Loucy (cell line): ENCODE measurements at regions not wholly inside any gene's neighbourhood (a gene's known extent, or its start where the extent isn't known, plus 50 kb on each side); places are given as distances from the start of the nearest gene placed in this dataset.

Source experiments
- H2AFZ ChIP-seq: fragments of 200-600 bp; sonication (generic); 2 replicates; pipeline ENCODE4 v1.6.0; 2016; ENCODE audit warnings: antibody characterized with exemption, mild to moderate bottlenecking, low read length, moderate library complexity
- H3F3A ChIP-seq: fragments of 200-600 bp; 2 replicates; pipeline ENCODE4 v1.6.0; 2016; ENCODE audit warnings: antibody characterized with exemption, low read depth, mild to moderate bottlenecking
- H3K27me3 ChIP-seq: fragments of 200-600 bp; sonication (generic); 2 replicates; pipeline ENCODE4 v1.6.1; 2014; ENCODE audit warnings: low read length, mild to moderate bottlenecking; ENCODE audit not compliant: insufficient read depth, poor library complexity, severe bottlenecking
- H3K36me3 ChIP-seq: fragments of 200-600 bp; sonication (generic); 2 replicates; pipeline ENCODE4 v1.6.1; 2016; ENCODE audit warnings: low read length; ENCODE audit not compliant: insufficient read depth
- H3K4me1 ChIP-seq: fragments of 200-600 bp; sonication (generic); 2 replicates; pipeline ENCODE4 v1.5.1; 2014; ENCODE audit warnings: low read length, mild to moderate bottlenecking; ENCODE audit not compliant: insufficient read depth, poor library complexity, severe bottlenecking
- H3K4me2 ChIP-seq: fragments of 200-600 bp; sonication (generic); 2 replicates; pipeline ENCODE4 v1.6.0; 2014; ENCODE audit warnings: antibody characterized with exemption, low read length, low read depth, mild to moderate bottlenecking; ENCODE audit not compliant: poor library complexity, severe bottlenecking
- H3K4me3 ChIP-seq: fragments of 200-600 bp; sonication (generic); 2 replicates; pipeline ENCODE4 v1.5.1; 2014; ENCODE audit warnings: low read length, mild to moderate bottlenecking, mixed read lengths; ENCODE audit not compliant: poor library complexity, severe bottlenecking
- H3K79me2 ChIP-seq: fragments of 200-600 bp; sonication (generic); 2 replicates; pipeline ENCODE4 v1.6.1; 2014; ENCODE audit warnings: low read length; ENCODE audit not compliant: insufficient read depth
- H3K9ac ChIP-seq: fragments of 200-600 bp; sonication (generic); 2 replicates; pipeline ENCODE4 v1.6.0; 2014; ENCODE audit warnings: mild to moderate bottlenecking, low read depth, low read length, moderate library complexity; ENCODE audit not compliant: poor library complexity, severe bottlenecking
- H3K9me2 ChIP-seq: fragments of 200-600 bp; sonication (generic); replicated peaks from 2 replicates; pipeline ENCODE4 v1.6.1; 2016; ENCODE audit warnings: low read depth, low read length, mixed read lengths
- H3K9me3 ChIP-seq: fragments of 200-600 bp; sonication (generic); 2 replicates; pipeline ENCODE4 v1.6.1; 2014; ENCODE audit warnings: mild to moderate bottlenecking, antibody characterized with exemption, low read length, low read depth; ENCODE audit not compliant: insufficient read depth
- H4K20me1 ChIP-seq: fragments of 200-600 bp; sonication (generic); 2 replicates; pipeline ENCODE4 v1.6.0; 2014; ENCODE audit warnings: antibody characterized with exemption, low read length, mild to moderate bottlenecking; ENCODE audit not compliant: insufficient read depth, poor library complexity, severe bottlenecking
- CTCF ChIP-seq: fragments of 200-600 bp; sonication (generic); conservative IDR thresholded peaks from 2 replicates; pipeline ENCODE4 v1.5.1; 2014; ENCODE audit warnings: mild to moderate bottlenecking, antibody characterized with exemption, low read length
- EZH2phosphoT487 ChIP-seq: fragments of 200-600 bp; IDR thresholded peaks from 2 replicates; pipeline ENCODE4 v1.6.1; 2018; ENCODE audit warnings: antibody characterized with exemption, mild to moderate bottlenecking, moderate library complexity, borderline replicate concordance

GRCh38 chr2:11889854-11890253 is 143.4 kb downstream of the LPIN1 start:
- H3K9me3 ChIP-seq, result peaks cover 19% of the 10 kb centered on the region
- H3K4me1 ChIP-seq, result no peaks in the 10 kb centered on the region

GRCh38 chr2:11891028-11891427 is 144.6 kb downstream of the LPIN1 start:
- H3K4me3 ChIP-seq, result no peak overlapping the region
- H3F3A ChIP-seq, result 0 out of 2 replicates have a peak, but pooled peaks cover 3% of the 10 kb centered on the region
- H3K36me3 ChIP-seq, result no peaks in the 10 kb centered on the region
- no peaks in the 10 kb centered on the region for H3K9me2 ChIP-seq
- no peaks in the 10 kb centered on the region for H3K4me1 ChIP-seq
- no peaks in the 10 kb centered on the region for H3K27me3 ChIP-seq
- H3K79me2 ChIP-seq, result no peaks in the 10 kb centered on the region
- H2AFZ ChIP-seq, result no peak overlapping the region
- H3K4me2 ChIP-seq, result no peak overlapping the region
- no peak overlapping the region for H3K9ac ChIP-seq
- no peak for TF ChIP-seq EZH2phosphoT487
- no peak for TF ChIP-seq CTCF
- H3K9me3 ChIP-seq, result peaks cover 19% of the 10 kb centered on the region
- H4K20me1 ChIP-seq, result no peaks in the 10 kb centered on the region

More at GRCh38 chr2:11889854-11890253, 143.4 kb downstream of the LPIN1 start:
- Histone ChIP-seq H3K9ac (no peak overlapping the region), H3K79me2 (no peaks in the 10 kb centered on the region), H3K27me3 (no peaks in the 10 kb centered on the region), H3K9me2 (no peaks in the 10 kb centered on the region), H4K20me1 (no peaks in the 10 kb centered on the region), H2AFZ (no peak overlapping the region), H3K36me3 (no peaks in the 10 kb centered on the region), H3F3A (0 out of 2 replicates have a peak, but pooled peaks cover 3% of the 10 kb centered on the region), H3K4me2 (no peak overlapping the region), H3K4me3 (no peak overlapping the region)
- TF ChIP-seq CTCF, result no peak
- no peak for TF ChIP-seq EZH2phosphoT487

GRCh38 chr2:11891671-11892440 is 145.4 kb downstream of the LPIN1 start:
- H2AFZ ChIP-seq, result no peak overlapping the region
- TF ChIP-seq CTCF (no peak), EZH2phosphoT487 (no peak)
- H3K79me2 ChIP-seq, result no peaks in the 10 kb centered on the region
- H3K4me3 ChIP-seq, result no peak overlapping the region
- no peak overlapping the region for H3K4me2 ChIP-seq
- H3F3A ChIP-seq, result 0 out of 2 replicates have a peak, but pooled peaks cover 3% of the 10 kb centered on the region
- H3K9me2 ChIP-seq, result no peaks in the 10 kb centered on the region
- H3K4me1 ChIP-seq, result no peaks in the 10 kb centered on the region
- H3K9ac ChIP-seq, result no peak overlapping the region
- H4K20me1 ChIP-seq, result no peaks in the 10 kb centered on the region
- H3K9me3 ChIP-seq, result peaks cover 19% of the 10 kb centered on the region
- no peaks in the 10 kb centered on the region for H3K27me3 ChIP-seq
- H3K36me3 ChIP-seq, result no peaks in the 10 kb centered on the region
